Body of pancreas (tissue), 4 donors: ENCODE measurements at regions not wholly inside any gene's neighbourhood (a gene's known extent, or its start where the extent isn't known, plus 50 kb on each side); places are given as distances from the start of the nearest gene placed in this dataset.

Source experiments
- CTCF ChIP-seq, 7 experiments: fragments of 450-650 bp in 4 of 7; fragments of 200-600 bp in 3 of 7; sonication (generic) in 3 of 7; IDR thresholded peaks; one replicate each; pipeline ENCODE4 v1.5.1; 2016 to 2019; ENCODE audit warnings: antibody characterized with exemption in 7 of 7
- POLR2A ChIP-seq, 3 donors: fragments of 450-650 bp; IDR thresholded peaks; one replicate each; pipeline ENCODE4 v1.6.1; 2016; ENCODE audit warnings: antibody characterized with exemption in 3 of 3, mild to moderate bottlenecking in 2 of 3

DNA sequence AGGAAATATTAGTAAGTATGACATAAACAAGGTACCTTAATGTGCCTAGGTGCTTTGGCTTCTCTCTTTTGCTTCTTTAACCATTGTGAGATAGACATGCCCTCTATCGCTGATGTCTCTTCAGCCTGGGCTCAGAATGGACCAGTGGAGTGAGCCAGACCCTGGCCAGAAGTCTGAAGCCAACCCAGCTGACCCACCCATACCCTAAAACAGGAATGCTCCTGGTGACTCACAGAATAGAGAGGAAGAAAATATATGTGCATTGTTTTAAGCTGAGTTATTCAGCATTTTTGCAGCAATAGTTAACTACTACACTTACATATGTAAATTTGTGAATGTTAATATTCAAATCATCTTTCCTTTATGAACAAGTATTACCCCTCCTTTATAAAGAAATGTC lies 167.5 kb upstream of the PCDH10 start:
- TF ChIP-seq CTCF (IDR thresholded peaks at IDR 0.05), result no peak
- no peak for TF ChIP-seq POLR2A (IDR thresholded peaks at IDR 0.05)
